ENCODE measurements at regions not wholly inside any gene's neighbourhood (a gene's known extent, or its start where the extent isn't known, plus 50 kb on each side); places are given as distances from the start of the nearest gene placed in this dataset.

DNA sequence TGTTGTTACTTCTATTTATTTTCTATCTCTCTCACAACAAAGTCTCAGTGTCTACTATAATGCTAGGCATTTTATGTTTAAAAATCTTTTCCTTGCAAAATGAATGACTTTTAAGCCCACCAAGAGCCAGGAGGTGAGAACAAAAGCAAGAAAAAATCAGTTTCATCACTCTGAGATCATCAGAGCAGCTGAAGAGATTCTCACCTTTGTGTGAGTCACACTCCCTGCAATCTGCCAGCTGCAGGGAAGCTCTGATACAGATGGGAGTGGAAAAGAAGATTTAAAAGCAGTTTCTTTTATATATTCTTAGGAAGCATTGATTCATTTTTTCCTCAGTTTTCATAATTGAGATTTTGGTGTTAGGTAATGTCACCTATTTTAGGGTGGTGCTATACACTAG, 107.6 kb downstream of the LHX9 start:
- no peak for TF ChIP-seq POLR2A (IDR thresholded peaks at IDR 0.05)
- TF ChIP-seq, protein P1, sequence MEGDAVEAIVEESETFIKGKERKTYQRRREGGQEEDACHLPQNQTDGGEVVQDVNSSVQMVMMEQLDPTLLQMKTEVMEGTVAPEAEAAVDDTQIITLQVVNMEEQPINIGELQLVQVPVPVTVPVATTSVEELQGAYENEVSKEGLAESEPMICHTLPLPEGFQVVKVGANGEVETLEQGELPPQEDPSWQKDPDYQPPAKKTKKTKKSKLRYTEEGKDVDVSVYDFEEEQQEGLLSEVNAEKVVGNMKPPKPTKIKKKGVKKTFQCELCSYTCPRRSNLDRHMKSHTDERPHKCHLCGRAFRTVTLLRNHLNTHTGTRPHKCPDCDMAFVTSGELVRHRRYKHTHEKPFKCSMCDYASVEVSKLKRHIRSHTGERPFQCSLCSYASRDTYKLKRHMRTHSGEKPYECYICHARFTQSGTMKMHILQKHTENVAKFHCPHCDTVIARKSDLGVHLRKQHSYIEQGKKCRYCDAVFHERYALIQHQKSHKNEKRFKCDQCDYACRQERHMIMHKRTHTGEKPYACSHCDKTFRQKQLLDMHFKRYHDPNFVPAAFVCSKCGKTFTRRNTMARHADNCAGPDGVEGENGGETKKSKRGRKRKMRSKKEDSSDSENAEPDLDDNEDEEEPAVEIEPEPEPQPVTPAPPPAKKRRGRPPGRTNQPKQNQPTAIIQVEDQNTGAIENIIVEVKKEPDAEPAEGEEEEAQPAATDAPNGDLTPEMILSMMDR (IDR thresholded peaks at IDR 0.05) = no peak

Measured in upper lobe of left lung (tissue), 4 donors.